ENCODE measurements at regions not wholly inside any gene's neighbourhood (a gene's known extent, or its start where the extent isn't known, plus 50 kb on each side); places are given as distances from the start of the nearest gene placed in this dataset.

- TF ChIP-seq CTCF (conservative IDR thresholded peaks at IDR 0.05 in 1 of 2, IDR thresholded peaks at IDR 0.05 in 1 of 2; ENCODE audit: low read depth in 1 of 2, low read length in 2 of 2) (no peak), EZH2 (IDR thresholded peaks at IDR 0.05; ENCODE audit: low read length, missing control alignments) (no peak)
These were observed 89.9 kb upstream of the DCBLD2 start for GRCh38 chr3:98991393-98991792.
